NT2/D1 (cell line): ENCODE measurements at regions not wholly inside any gene's neighbourhood (a gene's known extent, or its start where the extent isn't known, plus 50 kb on each side); places are given as distances from the start of the nearest gene placed in this dataset.

Experiments
- SUZ12 ChIP-seq: IDR thresholded peaks from 2 replicates; pipeline ENCODE4 v1.6.1; 2011; ENCODE audit not compliant: insufficient read length, insufficient read depth; ENCODE audit errors: extremely low read depth
- YY1 ChIP-seq: IDR thresholded peaks from 2 replicates; pipeline ENCODE4 v1.6.1; 2011; ENCODE audit not compliant: insufficient read length, insufficient read depth

DNA sequence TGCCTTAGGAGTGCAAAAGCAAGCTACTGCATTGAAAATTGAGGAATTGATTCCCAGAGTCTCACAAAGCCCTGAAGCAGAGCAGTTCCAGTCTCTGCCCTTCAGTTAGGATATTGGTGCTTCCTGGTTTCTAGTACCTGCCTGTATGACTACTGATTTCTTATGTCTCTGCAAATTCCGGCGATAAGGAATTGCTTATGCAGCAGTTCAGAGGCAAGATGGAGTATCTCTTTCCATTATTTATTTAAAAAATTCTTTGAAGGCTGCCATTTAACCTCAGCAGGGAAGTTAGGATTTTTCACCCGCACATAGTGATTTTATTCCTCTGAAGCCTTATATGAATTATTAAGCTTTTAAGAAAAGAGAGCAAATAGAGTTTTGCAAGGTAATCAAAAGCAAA, 184.9 kb upstream of the SSTR1 start:
- TF ChIP-seq YY1 (no peak), SUZ12 (no peak)
